ENCODE measurements at regions not wholly inside any gene's neighbourhood (a gene's known extent, or its start where the extent isn't known, plus 50 kb on each side); places are given as distances from the start of the nearest gene placed in this dataset.

DNA sequence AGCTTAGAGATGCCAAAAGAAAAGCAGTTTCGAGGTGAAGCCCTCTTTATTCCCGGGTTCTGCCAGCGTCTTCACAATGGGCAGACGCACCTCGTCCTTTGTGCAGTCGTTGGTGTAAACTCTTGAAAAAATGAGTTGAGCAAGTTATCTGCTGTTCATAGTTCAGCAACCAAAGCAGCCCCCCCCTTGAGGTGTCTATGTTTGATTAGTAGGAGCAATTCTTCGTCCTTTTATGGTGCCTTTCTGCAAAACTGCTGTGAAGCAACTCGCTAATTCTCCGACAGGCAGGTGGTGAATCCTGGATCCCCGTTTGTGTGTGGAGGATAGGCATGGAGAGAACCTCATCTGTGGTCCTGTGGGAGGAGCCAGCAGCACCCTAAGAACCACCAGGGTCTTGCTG lies 234.5 kb downstream of the GLRX3 start:
- DNase-seq (ENCODE audit: low read depth in 2 of 2), result no peak

DNA sequence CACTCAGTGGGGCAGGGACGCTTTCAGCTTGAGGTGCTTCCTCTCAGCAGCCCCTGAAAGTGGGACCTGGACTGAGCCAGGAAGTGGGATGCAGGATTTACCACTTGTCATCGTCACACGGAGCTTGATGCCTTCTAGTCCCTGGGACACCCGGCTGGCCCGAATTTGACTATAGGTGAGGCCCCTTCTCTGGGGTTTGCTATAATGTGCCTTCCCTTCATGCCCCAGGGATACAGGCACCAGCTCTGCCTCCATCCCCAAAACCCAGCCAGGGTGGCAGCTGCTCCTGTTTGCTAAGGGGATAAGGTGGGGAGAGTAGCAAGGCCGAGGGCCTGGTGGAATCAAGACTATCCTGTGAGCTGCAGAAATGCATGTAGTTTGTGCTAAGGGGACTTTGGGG lies 235.0 kb downstream of the GLRX3 start:
- DNase-seq (ENCODE audit: low read depth in 2 of 2), result no peak

DNA sequence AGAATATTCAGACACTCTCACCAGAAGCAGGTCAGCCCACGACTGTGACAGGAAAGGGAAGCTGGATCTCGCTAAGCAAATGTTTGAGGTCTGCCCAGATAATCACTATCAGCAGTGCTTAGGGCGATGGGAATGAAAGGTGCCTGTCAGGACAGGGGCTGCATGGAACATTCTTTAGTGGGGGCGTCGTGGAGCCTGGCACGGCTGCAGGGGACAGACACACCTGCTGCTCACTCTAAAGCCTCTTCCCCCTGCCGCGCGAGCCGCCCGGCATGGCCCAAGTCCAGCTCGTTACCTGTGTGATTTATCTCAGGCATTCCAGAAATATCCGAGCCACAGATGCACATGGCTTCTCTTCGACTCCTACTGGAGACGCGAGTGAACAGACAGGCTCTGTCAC lies 235.5 kb downstream of the GLRX3 start:
- no peak for DNase-seq (ENCODE audit: low read depth in 2 of 2)

DNA sequence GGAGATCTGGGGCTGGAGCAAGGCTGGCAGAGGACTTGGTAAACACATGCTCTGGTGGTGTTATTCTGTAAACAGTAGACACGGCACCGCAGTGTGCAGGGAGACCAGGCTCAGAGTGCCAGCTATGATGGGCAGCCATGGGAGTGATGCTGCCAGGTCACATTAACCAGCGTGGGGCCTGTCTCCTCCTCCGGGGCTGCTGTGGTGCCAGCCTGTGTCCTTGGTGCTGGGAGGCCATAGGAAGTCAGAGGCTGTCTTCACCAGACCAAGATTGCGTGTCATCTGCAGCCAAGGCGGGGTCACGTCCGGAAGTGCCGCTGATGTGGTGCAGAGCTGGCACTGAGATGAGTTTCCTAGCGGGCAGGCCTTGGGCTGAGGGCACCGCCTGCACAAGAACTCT lies 236.0 kb downstream of the GLRX3 start:
- no peak for DNase-seq (ENCODE audit: low read depth in 2 of 2)

DNA sequence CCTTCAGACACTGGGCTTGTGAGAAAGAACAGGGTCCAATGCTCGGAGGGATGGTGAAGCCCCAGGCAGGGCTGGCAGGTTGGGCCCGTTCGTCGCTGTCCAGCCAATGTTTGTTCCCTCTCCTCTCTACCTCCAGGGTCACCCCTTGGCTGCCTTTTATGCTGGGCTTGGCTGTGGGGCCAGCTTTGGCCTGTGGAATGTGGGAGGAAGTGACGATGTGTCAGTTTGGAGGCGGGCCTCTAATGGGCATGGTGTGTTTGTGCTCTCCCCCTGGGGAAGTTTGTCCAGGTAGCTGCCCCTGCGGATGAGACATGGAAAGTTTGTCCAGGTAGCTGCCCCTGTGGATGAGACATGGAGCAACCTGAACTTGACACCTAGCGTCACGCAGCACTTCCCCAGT lies 236.7 kb downstream of the GLRX3 start:
- no peak for DNase-seq (ENCODE audit: low read depth in 2 of 2)

DNA sequence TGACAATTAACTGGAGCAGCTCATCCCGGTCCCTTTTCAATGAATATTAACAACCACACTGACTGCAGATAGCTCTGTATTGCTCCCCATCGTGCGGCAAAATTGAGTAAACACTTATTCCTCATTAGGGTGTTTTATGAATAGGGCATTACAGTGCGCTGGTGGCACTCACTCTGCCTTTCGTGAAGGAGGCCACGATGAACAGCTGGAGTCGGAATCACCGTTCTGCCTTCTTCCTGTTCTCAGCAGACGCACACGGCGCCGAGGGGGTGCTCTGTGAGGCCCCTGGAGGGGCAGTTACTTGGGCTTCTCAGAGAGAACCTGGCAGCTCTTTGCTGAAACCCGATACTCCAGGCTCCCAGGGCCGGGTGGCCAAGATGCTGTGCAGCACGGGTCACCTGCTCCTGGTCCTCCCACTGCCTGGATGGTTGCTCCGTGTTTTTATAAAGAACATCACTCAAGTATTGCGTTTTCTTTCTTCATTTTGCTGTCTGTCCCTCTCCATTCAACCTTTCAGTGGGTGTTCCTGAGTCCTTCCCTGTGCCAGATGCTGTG lies 241.9 kb downstream of the GLRX3 start:
- DNase-seq (ENCODE audit: low read depth in 2 of 2), result no peak

DNA sequence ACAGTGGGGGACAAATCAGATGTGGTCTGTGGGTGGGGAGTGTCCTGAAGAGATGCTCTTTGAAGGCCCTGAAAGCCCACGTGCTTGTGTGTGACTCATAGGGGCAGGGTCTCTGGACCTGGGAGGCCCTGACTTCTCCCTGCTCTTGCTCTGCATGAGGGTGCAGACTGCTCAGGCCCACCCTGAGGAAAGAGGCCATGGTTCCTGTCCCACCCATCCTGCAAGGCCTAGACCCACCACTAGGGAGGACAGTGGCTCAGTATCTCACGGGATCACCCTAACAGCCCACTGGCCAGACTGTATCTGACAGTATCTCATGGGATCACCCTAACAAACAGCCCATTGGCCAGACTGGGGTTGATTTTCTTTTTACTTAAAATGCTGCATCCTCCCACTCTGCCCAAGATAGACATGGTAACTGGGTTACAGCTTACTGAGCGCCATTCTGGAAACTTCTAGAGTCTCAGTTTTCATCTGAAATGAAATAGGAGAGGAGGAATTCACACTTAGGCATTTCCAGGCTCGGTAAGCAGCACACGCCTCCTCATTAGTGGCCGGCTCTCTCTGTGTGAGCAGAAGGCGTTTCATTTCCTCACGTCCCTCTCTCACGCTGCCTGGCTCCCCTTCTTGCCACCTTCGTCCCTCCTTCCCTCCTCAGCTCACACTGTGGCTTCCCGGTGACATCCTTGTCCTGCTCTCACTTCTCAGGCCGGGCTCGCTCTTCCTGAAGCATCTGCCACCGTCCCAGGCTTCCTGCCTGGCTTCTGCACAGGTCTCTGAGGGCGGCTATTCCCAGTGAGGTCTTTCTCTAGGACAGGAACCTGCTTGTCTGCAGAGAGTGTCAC lies 242.6 kb downstream of the GLRX3 start:
- DNase-seq (ENCODE audit: low read depth in 2 of 2), result no peak

DNA sequence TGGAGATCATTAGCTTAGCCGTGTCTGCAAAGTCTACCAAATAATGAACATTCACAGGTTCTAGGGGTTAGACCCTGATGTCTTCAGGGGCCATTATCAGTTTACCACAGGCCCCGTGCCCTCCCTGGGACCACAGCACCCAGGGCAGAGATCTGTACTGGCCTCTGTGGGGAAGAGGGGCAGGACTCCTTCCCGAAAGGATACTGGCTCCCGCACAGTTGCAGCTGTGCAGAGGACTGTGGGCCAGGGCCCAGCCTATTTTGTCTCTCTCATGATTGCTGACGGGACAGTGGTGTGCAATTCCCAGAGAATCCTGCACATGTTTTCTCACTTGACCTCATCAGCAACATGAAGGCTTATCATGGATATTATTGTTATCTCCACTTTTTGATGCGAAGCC lies 243.9 kb downstream of the GLRX3 start:
- DNase-seq (ENCODE audit: low read depth in 2 of 2), result no peak

DNA sequence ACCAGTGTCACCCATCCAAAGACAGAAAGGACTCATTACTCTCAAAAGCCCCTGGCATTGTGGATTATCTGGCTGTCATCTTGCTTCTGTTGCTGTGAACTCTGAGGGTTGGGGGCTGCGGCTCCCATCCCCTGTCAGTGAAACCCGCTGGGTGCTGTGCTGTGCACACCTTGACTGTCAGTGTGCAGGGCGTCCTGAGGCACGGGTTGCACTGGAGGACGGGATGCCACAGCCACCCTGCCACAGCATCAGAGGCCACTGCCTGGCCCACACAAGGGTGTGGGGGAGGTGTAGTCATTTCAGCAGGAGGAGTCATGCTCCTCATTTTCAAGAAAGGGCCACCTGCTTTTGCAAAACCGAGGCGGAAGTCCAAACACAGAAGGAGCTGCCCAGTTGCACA lies 245.8 kb downstream of the GLRX3 start:
- no peak for DNase-seq (ENCODE audit: low read depth in 2 of 2)

DNA sequence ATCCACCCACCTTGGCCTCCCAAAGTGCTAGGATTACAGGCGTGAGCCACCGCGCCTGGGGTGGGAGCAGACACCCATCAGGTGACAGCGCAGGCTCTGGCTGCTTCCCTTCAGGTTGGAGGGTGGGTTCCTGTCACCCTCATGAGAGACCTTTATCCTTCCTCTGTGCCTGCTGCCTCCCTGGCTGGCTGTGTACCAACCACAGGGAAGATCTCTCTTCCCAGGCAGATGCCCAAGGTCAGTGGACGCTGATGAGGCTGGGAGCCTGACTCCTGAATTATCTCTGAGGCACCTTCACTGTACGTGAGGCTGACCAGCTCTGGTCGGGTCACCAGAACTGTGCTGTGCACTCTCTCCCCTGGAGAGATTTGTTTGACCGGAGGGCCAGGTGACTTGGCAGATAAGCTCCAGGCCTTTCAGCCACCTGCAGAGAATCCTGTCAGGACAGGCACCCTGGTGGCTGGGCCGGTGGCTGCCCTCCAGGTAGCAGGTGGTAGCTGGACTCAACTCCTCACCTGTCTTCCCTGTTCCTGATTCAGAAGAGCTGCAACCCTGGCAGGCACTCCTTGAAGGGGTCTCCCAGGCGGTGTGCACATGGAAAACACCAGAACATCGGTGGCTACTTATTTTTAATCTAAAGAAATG lies 251.9 kb downstream of the GLRX3 start:
- no peak for DNase-seq (ENCODE audit: low read depth in 2 of 2)

DNA sequence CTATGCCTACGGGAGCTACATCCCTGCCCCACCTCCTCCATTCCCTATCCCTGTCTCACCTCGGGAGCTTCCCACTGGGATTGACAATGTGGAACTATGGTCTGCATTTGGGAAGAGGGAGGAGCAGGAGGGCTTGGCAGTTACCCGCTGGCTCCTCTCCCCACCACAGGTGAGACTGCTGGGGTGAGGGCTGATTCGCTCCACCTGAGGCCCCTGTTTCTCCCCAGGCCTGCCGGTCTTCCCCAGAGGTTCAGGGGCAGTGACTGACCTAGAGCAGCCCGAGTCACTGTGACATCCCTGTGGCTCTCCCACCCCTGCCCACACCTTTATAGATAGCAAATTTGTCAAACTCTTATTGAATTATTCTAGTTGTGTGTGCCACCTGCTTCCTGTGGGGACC lies 252.6 kb downstream of the GLRX3 start:
- no peak for DNase-seq (ENCODE audit: low read depth in 2 of 2)

DNA sequence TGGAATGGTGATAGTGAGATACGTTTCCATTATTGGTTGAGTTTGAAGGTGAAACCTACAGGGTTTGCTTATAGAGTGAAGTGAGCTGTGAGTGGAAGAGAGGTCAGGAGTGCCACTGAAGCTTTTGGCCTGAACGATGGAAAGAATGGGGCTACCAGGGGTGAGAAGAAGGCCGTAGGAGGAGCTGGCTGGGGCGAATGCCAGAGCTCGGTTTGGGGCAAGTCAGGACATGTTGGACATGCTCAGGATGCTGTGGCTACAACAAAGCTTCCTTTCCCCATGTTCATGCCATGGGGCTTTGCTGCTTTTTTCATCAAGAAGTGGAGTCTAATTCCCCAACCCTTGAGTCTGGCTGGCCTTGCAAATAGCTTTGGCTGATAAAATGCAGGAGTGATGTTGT lies 253.7 kb downstream of the GLRX3 start:
- no peak for DNase-seq (ENCODE audit: low read depth in 2 of 2)

DNA sequence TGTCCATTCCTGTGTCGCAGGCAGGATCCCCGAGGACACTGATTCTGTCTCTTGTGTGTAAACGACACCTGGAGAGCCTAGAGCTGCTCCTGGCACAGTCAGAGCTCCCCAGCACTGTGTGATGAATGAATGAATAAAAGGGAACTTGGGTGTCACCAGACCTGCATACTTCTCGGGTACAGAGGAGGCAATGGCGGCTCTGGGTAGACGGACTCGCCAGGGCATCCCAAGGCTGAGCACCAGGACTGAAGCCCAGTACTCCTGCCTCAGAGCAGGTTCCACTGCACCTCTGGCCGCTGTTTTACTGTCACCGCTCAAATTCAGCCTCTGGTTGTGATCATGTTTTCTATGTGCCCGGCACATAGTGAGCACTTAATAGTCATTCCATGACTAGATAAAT lies 255.8 kb downstream of the GLRX3 start:
- no peak for DNase-seq (ENCODE audit: low read depth in 2 of 2)

DNA sequence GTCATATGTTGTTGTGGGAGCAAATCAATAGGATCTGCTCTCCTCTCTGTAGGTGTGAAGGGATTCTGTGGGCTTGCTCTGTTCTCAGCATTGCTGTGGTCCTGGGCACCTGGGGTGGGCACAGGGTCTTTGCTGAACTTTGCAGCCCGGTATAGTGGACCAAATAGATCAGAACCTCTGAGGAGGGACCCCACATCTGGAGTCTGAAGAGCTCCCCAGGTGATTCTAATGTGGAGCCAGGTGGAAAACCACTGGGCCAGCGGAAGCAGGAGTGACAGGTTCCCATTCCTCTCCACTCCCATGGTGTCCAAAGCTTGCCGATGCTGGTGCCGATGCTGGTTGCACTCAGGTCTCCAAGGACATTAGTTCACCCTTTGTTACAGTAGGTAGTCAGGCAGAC lies 257.2 kb downstream of the GLRX3 start:
- no peak for DNase-seq (ENCODE audit: low read depth in 2 of 2)

DNA sequence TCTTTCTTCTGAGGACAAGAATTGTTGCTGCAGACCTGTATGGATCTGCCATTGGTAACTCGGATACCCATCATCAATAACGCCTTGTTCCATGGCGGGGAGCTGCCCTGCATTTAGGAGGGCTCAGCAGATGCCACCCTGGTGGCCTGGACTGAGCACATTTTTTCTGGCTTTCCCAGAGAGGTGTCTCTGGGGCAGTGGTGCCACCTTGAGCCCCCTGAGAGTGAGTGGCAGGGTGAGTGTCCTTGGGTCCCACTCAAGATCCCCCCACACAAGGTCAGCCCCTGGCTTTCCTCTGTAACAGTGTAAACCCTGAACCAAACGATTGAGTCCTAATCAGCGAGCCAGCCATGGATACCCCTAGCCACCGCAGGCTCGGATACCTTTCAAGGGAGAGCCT lies 258.6 kb downstream of the GLRX3 start:
- no peak for DNase-seq (ENCODE audit: low read depth in 2 of 2)

DNA sequence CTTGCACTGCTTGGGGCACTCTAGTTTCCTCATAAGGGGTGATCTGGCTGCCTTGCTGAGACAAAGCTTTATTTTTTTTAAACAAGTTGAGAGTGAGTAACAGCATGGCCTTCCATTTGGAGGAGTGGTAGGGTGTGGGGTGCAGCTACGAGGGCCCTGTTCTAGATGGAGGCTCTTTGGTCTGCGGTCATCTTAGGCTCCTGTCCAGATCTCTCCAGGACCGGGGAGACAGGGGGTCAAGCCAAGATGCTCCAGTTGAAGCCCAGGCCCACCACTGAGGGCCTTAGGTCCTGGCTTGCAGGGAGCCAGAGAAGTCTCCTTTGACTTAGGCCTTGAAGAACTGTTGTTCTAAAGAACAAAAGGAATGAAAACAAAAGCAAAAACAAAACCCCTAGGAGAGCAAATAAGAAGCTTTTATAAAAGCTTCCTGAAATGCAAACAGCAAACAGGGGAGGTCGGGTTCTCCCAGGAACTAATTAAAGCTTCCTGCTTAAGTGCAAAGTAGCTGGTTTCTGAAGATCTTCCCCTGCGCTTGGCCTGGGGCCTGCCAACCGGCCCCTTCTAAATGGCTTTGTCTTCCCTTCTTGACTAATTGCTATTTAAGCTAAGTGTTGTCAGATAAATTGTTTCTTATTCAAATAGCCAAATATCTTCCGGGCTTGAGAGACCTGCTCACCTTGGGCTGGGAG lies 259.2 kb downstream of the GLRX3 start:
- DNase-seq (ENCODE audit: low read depth in 2 of 2), result no peak

DNA sequence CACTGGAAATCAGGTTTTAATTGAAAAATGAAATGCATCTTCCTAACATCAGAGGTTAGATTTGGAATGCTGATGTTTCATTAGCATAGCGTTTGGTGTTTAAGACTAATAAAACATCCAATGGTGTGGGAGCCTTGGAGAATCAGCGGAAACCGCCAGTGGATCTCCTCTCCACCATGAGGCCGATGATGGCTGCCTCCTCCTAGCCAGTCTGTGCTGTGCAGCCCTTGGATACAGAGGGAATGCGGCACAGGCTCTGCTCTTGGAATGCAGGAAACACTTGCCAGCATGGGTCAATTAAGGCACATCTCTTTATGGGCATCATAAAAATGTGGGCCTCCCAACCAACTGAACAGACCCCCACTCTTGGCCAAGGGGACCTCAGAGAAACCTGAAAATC lies 259.9 kb downstream of the GLRX3 start:
- DNase-seq (ENCODE audit: low read depth in 2 of 2), result no peak

DNA sequence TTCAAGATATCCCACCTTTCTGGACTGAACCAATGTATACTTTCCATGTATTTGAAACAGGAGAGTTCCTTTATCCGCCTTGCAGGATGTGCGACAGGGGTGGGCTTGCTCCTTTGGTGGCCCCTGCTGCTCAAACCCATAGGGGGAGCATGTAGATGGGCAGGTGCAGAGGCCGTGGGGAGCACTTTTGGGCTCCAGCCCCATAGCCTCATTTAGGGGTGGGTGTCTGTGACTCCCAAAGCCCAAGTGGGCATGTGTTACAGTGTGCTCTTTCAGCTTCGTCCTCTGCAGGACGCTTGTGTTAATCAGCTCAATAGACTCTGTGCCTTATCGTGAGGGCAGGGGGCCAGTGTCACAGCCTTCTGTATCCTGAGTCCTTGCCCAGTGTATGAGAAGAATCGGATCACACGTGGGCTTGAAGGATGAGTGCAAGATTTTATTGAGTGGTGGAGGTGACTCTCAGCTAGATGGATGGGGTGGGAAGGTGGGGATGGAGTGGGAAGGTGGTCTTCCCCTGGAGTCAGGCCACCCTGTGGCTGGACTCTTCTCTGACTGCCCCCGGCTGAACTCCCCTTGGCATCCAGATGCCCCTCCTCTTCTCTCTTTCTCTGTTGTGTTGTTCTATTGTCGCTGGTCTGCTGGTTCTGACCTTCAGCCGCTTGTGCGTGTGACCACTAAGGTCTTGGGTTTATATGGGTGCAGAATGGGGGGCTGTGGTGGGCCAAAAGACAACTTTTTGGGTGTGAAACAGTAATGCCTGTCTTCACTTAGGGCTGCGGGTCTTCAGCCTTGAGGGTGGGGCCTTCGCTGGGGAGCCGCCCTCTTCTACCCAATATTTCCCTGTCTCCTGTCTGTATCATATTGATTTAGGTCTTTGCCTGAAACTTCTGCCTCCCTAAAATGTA lies 262.2 kb downstream of the GLRX3 start:
- DNase-seq (ENCODE audit: low read depth in 2 of 2), result no peak

DNA sequence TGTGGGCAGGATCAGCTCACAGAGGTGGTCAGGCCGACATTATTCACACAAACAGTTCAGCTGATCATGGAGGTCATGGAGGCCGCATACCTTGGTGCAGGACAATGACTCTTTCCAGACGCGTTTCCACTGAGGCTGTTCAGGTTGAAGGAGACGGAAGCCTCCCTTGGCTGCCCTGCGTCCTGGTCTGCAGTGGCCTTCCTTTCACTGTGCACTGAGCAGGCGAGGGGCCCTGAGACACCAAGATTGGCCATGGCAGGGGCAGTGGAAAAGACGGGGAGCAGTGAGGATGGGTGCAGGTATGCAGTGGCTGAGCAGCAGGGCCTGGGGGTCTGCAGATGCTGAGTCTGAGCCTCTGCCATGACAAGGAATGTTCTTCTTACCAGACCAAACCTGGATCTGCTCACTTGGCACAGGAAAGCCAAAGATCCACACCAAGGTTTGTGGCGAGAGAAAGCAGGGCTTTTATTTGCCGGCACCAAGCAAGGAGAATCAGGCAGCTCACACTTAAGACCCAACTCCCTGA lies 263.3 kb downstream of the GLRX3 start:
- DNase-seq (ENCODE audit: low read depth in 2 of 2), result no peak

DNA sequence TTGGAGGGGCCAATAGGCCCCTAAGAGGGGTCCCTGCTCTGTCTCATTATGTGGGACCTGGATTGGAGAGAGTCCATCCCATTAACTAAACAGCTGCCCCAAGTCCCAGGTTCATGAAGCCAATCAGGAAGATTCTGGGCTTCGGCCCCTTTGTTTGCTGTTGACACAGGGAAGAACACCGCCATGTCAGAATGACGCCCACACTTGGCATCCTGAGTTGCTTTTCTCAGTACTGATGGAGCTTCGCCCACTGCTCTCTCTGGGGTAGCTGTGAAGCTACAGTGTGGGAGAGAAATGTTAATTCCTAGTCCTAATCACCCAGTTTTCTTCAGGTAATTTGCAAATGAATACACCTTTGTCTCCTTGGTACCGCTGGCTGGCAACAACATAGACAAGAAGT lies 264.7 kb downstream of the GLRX3 start:
- no peak for DNase-seq (ENCODE audit: low read depth in 2 of 2)

Measured in stimulated activated CD4-positive, alpha-beta T cell treated with anti-CD3 and anti-CD28 coated beads, Interleukin-4, amount 100 ng/mL, for 48 hours (primary cell).